Osteoblast (primary cell): ENCODE measurements at regions not wholly inside any gene's neighbourhood (a gene's known extent, or its start where the extent isn't known, plus 50 kb on each side); places are given as distances from the start of the nearest gene placed in this dataset.

Source experiments
- DNase-seq: peaks from one replicate; pipeline ENCODE4 v3.0.0; 2011; ENCODE audit warnings: low spot score, mixed read lengths; ENCODE audit not compliant: insufficient read length; ENCODE audit errors: missing footprints
- H2AFZ ChIP-seq: 2 replicates; pipeline ENCODE4 v1.6.0; 2011; ENCODE audit warnings: mild to moderate bottlenecking, low read length
- H3K27ac ChIP-seq: 2 replicates; pipeline ENCODE4 v1.5.1; 2011; ENCODE audit warnings: mild to moderate bottlenecking, low read depth, low read length, moderate library complexity
- H3K27me3 ChIP-seq: 2 replicates; pipeline ENCODE4 v1.6.0; 2012; ENCODE audit warnings: mild to moderate bottlenecking, control low read depth, inconsistent platforms, low read length, moderate library complexity; ENCODE audit not compliant: insufficient read depth
- H3K36me3 ChIP-seq: 2 replicates; pipeline ENCODE4 v1.5.1; 2011; ENCODE audit warnings: mild to moderate bottlenecking, low read length, control low read depth, moderate library complexity; ENCODE audit not compliant: insufficient read depth
- H3K4me1 ChIP-seq: 2 replicates; pipeline ENCODE4 v1.5.1; 2011; ENCODE audit warnings: mild to moderate bottlenecking, low read length, control low read depth, moderate library complexity; ENCODE audit not compliant: insufficient read depth
- H3K4me2 ChIP-seq: 2 replicates; pipeline ENCODE4 v1.6.0; 2011; ENCODE audit warnings: mild to moderate bottlenecking, low read length; ENCODE audit not compliant: insufficient read depth
- H3K4me3 ChIP-seq: fragments of 200-600 bp; sonication (generic); 3 replicates; pipeline ENCODE4 v1.5.1; 2012; ENCODE audit warnings: mild to moderate bottlenecking, low read length, inconsistent platforms; ENCODE audit not compliant: insufficient read depth
- H3K79me2 ChIP-seq: 2 replicates; pipeline ENCODE4 v1.6.0; 2012; ENCODE audit warnings: mild to moderate bottlenecking, low read length, control low read depth, inconsistent platforms; ENCODE audit not compliant: insufficient read depth
- H3K9me3 ChIP-seq: 2 replicates; pipeline ENCODE4 v1.5.1; 2011; ENCODE audit warnings: low read depth, low read length, control low read depth
- H4K20me1 ChIP-seq: 2 replicates; pipeline ENCODE4 v1.6.0; 2012; ENCODE audit warnings: mild to moderate bottlenecking, low read length, control low read depth; ENCODE audit not compliant: insufficient read depth
- CTCF ChIP-seq: IDR thresholded peaks from 2 replicates; pipeline ENCODE4 v1.5.1; 2011; ENCODE audit warnings: mild to moderate bottlenecking, low read depth, low read length, moderate library complexity; ENCODE audit errors: extremely low read depth

GRCh38 chr5:16994565-16994964 lies 58.5 kb upstream of the MYO10 start:
- Histone ChIP-seq H3K27ac (peak overlapping the region; percentile 11), H3K9me3 (no peaks in the 10 kb centered on the region), H4K20me1 (no peaks in the 10 kb centered on the region), H3K36me3 (no peaks in the 10 kb centered on the region), H3K27me3 (no peaks in the 10 kb centered on the region), H2AFZ (peak overlapping the region; percentile 91), H3K4me3 (no peak overlapping the region), H3K4me1 (peaks cover 31% of the 10 kb centered on the region), H3K79me2 (no peaks in the 10 kb centered on the region), H3K4me2 (peak overlapping the region; percentile 66)
- TF ChIP-seq CTCF: no peak
- no peak for DNase-seq

- no peak for TF ChIP-seq CTCF
- no peaks in the 10 kb centered on the region for H4K20me1 ChIP-seq
- H3K9me3 ChIP-seq: no peaks in the 10 kb centered on the region
- no peak for DNase-seq
- H3K36me3 ChIP-seq: no peaks in the 10 kb centered on the region
- H3K27me3 ChIP-seq: no peaks in the 10 kb centered on the region
- H3K4me3 ChIP-seq: no peak overlapping the region
- peaks cover 31% of the 10 kb centered on the region for H3K4me1 ChIP-seq
- H3K27ac ChIP-seq: peak overlapping the region; percentile 11
- no peaks in the 10 kb centered on the region for H3K79me2 ChIP-seq
- peak overlapping the region; percentile 66 for H3K4me2 ChIP-seq
- peak overlapping the region; percentile 91 for H2AFZ ChIP-seq
These were observed 59.3 kb upstream of the MYO10 start for GRCh38 chr5:16995372-16995771.

GRCh38 chr5:17000291-17000939 lies 64.3 kb upstream of the MYO10 start:
- H2AFZ ChIP-seq: peak overlapping the region; percentile 69
- no peak for TF ChIP-seq CTCF
- H3K9me3 ChIP-seq: no peaks in the 10 kb centered on the region
- peak overlapping the region; percentile 80 for H3K4me2 ChIP-seq
- H3K27ac ChIP-seq: peak overlapping the region; percentile 97
- peak overlapping the region; percentile 31 for H3K4me3 ChIP-seq
- H3K79me2 ChIP-seq: no peaks in the 10 kb centered on the region
- no peaks in the 10 kb centered on the region for H4K20me1 ChIP-seq
- peaks cover 30% of the 10 kb centered on the region for H3K4me1 ChIP-seq
- H3K27me3 ChIP-seq: no peaks in the 10 kb centered on the region
- H3K36me3 ChIP-seq: no peaks in the 10 kb centered on the region
- peak; percentile 81 for DNase-seq

- Histone ChIP-seq H4K20me1 (no peaks in the 10 kb centered on the region), H3K36me3 (no peaks in the 10 kb centered on the region), H3K4me3 (peak overlapping the region; percentile 26), H3K4me2 (peak overlapping the region; percentile 80), H3K27ac (peak overlapping the region; percentile 97), H2AFZ (peak overlapping the region; percentile 72), H3K9me3 (no peaks in the 10 kb centered on the region), H3K4me1 (peaks cover 28% of the 10 kb centered on the region), H3K27me3 (no peaks in the 10 kb centered on the region), H3K79me2 (no peaks in the 10 kb centered on the region)
- TF ChIP-seq CTCF: no peak
- no peak for DNase-seq
These were observed 65.3 kb upstream of the MYO10 start for GRCh38 chr5:17001428-17001827.
